ENCODE measurements at regions not wholly inside any gene's neighbourhood (a gene's known extent, or its start where the extent isn't known, plus 50 kb on each side); places are given as distances from the start of the nearest gene placed in this dataset.

GRCh38 chrX:128581615-128582014 lies 529.4 kb upstream of the ACTRT1 start:
- no peak for TF ChIP-seq CTCF (IDR thresholded peaks at IDR 0.05)
- no peak for TF ChIP-seq POLR2A (IDR thresholded peaks at IDR 0.05)
- no peak for TF ChIP-seq EP300 (IDR thresholded peaks at IDR 0.05)

Data from stomach (tissue), 4 donors.